IMR-90 (cell line): ENCODE measurements at regions not wholly inside any gene's neighbourhood (a gene's known extent, or its start where the extent isn't known, plus 50 kb on each side); places are given as distances from the start of the nearest gene placed in this dataset.

ENCODE experiments used
- CTCF ChIP-seq: conservative IDR thresholded peaks from 2 replicates; pipeline ENCODE4 v1.5.1; 2012; ENCODE audit warnings: mild to moderate bottlenecking, low read depth, low read length, improper control_type of control experiment
- POLR2A ChIP-seq: IDR thresholded peaks from 2 replicates; pipeline ENCODE4 v1.6.1; 2012; ENCODE audit warnings: mild to moderate bottlenecking, low read depth, low read length
- RFX5 ChIP-seq: IDR thresholded peaks from 2 replicates; pipeline ENCODE4 v1.8.0; 2012; ENCODE audit warnings: low read depth, mild to moderate bottlenecking, low read length, moderate library complexity

GRCh38 chr9:90460220-90460619, 182.4 kb downstream of the DIRAS2 start:
- TF ChIP-seq CTCF (no peak), POLR2A (no peak), RFX5 (no peak)
